HG03457 (cell line): ENCODE measurements at regions not wholly inside any gene's neighbourhood (a gene's known extent, or its start where the extent isn't known, plus 50 kb on each side); places are given as distances from the start of the nearest gene placed in this dataset.

Experiments used
- ATAC-seq: cut with Tn5 transposase; IDR thresholded peaks from one replicate; pipeline ENCODE4 v1.9.1; 2021; ENCODE audit warnings: moderate number of reproducible peaks; ENCODE audit not compliant: unreplicated experiment

DNA sequence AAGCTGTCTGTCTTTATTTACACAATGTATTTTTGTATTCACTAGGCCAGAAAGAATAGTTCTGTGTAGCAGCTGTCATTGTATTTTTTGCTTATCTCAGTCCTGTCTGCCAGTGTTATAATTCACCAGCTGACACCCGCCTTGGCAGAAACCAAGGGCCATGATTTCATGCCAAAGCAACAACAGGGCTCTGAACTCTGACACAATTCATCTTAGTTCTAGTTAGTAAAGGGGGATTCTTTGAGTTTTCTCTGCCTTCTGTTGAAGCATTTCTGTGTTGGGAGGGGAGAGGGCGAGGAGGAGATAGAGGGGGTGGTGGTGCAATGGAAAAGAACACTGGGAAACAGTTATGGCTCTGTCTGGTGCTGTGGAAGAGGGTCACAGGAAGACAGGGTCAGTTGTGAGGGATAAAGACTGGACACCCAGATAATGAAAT, 684.6 kb upstream of the MARCKS start:
- no peak for ATAC-seq

DNA sequence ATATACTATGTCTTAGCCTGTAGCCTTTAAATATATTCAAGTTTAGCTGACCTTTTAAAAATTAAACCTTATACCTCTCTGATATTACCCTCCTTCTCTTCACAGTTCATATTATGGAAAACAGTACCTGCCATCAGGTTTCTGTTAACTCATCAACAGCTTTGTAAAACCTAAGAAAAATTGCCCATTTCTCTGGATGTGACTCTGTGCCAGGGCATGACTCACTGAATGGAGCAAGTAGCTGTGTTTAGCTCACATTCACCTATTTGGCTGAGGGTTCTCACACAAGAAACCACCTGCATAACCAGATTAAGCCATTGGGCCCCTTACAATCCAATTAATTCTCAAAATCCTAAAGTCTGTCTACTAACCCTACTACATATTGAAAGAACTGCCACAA, 678.8 kb upstream of the MARCKS start:
- no peak for ATAC-seq

DNA sequence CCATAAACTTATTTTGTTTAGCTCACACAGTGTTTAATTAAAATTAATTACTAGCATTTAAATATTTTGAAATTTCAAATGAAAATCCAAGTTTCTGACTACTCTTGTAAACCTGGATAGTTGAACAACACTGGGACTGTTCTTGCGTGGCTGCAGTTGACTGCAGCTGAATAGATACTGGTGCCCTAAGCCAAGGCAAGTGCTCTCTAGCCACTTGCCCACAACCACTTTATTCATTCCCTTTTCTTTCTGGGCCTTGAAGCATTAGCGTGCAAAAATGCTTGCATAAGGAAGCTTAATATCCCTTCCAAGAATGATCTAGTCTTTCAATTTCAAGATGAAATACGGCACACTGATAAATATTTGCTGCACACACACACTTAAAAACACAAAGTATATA, 676.0 kb upstream of the MARCKS start:
- no peak for ATAC-seq

DNA sequence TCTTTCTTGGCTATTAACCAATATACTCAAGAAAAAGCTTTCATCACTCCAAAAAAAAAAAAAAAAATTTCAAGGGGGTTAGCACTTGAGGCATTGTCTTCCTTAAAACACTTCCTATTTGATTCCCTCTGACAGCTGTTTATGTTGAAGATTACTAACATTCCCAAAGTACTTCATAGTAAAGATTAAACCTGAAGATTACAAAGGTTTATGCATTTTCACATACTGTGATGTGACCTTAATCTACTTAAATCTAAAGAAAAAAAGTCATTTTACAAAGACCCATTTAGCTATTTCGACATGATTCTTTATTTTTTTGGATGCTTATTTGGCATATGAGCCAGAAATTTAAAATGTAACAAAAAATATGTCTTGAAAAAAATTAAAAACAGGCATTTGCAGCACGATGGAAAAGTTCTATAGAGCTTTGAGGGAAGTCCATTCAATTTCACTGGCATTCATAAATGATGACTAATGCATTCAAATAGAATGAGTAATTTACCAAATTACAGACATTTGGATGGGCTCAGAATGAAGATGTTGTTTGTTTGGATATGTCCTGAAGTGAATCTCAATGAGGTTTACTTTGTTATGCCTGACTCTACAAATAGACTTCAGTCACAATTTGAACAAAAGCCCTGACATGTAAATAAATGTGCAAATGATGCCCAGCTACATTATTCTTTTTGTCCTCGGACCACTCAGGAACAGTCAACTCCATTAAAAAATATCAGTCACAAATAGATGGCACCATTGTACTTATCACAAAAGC, 674.6 kb upstream of the MARCKS start:
- ATAC-seq: no peak

DNA sequence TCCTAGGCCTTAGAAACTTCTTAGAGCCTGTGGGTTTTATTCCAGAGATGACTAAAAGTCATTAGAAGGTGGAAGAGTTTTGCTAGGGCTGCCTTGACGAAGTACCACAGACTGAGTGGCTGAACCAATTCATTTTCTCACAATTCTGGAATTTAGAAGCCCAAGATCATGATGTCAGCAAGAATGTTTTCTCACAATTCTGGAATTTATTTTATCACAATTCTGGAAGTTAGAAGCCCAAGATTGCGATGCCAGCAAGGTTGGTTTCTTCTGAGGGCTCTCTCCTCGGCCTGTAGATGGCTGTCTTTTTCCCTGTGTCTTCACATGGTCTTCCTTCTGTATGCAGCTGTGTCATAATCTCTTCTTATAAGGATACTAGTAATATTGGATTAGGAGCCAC, 672.9 kb upstream of the MARCKS start:
- no peak for ATAC-seq

DNA sequence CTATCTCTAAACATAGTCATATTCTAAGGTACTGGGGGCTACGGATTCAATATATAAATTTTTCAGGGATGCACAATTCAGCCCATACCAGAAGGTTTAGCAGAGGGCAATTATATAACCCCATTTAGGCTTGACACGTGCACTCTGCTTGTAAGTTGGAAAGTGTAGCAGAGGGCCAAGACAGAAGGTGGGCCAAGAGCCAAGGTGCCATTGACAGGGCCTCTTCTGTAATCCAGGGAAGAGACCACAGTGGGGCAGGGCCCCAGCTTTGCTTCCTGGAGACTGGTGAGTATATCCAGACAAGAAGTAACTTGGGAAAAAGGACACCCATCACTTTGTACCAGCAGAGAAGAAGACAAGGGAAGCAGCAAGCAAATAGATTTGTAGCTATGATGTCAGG, 672.4 kb upstream of the MARCKS start:
- no peak for ATAC-seq

DNA sequence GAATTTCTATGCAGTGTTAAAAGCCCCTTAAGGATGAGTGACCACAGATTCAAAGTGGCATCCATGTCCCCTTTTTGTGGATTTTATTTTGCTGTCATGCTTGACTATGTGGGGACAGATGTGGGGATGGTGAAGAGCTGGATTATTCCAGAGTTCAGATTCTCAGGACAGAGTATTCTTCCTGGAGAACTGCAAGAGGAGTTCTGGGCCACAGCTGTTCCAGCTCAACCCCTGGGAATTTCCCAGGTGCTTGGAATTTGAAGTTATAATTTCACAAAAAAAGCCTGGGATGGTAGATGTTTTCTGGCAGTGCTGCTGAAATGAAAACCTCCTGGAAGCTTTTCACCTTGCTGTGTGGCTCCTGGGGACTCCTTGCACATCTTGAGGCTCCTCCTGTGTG, 671.8 kb upstream of the MARCKS start:
- no peak for ATAC-seq

DNA sequence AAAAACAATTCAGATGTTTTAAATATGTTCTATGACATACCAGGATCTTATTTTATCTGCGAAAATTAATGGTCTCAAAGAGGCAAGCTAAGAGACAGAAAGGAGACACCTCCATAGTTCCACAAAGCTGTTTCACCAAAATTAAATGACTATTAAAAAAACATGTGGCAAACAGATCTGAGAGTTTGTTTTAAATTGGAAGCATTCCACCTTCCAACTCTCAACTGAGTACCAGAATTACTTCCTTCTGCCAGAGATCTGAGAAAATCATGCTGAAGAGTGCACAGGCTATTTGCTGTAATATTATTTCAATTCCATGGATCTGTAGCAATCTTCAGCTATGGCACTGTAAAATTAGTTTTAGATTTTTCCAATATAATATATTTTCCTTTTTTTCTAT, 669.5 kb upstream of the MARCKS start:
- ATAC-seq: no peak

DNA sequence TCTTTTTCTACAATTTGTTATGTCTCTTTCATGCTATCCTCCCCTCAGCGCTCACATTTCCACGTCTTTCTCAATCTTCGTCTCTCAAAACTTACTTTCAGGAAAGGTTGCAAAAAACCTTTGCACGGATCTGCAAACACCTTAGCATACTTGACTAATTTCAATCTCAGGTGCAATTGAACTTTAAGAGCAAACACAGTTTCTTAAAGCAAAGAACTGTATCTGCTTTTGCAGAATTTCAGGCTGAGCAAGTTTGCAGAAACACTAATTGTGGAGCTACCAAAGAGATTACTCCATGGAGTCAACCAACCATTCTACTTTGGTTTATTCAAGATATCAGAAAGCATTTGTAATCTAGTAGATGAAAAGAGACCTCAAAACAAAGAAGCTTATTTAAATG, 668.2 kb upstream of the MARCKS start:
- no peak for ATAC-seq

DNA sequence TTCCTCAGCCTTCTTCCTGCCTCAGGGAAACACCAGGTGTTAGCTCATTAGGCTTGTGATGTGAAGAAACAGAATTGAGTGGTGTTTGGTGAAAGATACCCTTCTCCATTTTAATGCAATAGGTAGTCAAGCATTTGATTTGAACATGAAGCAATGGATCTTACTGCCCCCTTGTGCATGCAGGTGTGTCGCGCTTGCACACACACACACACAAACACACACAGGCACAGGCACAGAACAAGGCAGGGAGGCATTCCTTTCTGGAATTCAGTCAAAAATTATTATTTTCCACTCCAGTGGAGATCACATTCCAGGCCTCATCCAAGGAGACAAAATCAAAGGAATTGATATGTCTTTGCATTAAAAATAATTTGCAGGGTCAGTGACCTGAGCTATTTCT, 667.0 kb upstream of the MARCKS start:
- no peak for ATAC-seq

DNA sequence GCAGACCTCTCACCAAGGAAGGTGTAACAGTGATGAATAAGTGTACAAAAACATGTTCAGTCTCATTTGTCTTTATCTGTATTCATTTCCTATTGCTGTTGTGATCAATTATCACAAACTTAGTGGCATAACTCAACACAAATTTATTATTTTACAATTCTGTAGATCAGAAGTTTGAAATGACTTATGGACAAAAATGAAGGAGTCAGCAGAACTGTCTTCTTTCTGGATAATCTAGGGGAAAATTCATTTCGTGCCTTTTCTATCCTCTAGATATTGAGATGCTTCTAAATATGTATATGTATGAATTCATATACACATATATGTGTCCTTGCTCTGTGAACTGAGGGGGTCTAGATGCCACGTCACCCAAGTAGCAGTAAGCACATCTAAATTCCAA, 663.1 kb upstream of the MARCKS start:
- no peak for ATAC-seq

DNA sequence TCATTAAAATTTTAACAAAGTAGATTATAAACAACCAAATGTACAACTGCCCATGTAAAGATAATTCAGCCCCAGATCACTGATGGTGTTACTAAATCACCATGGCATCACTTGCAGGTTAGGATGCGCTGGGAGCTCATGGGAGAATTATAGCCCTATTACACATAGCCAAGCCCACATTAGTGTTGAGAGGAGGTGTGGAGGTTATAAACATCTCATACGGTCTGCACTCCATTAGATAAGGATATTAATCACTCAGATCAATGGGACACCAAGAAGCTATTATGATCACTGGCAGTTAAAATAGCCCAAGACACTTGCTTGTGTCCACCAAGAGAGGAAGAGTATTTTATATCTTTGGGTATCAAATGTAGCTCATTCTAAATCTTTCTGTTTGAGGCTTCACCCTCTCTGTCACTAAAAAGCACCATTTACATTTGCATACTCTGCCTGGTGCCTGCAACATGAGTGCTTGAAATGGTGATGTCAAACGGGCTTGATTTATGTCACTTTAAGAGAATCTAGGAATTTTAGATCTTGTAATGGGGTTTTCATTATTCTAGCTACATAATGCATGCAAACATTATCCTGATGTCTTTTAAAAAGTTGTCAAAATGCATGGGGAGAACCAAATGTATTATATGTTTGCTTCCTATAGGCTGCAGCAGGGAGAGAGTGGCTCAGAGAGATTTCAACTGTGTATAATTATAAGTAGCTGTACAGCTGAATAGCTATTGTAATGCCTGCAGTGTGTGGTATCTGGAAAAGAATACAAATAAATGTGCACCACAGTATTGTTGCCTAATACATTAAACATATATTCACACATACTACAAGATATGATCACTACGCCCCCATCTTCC, 654.1 kb upstream of the MARCKS start:
- no peak for ATAC-seq

DNA sequence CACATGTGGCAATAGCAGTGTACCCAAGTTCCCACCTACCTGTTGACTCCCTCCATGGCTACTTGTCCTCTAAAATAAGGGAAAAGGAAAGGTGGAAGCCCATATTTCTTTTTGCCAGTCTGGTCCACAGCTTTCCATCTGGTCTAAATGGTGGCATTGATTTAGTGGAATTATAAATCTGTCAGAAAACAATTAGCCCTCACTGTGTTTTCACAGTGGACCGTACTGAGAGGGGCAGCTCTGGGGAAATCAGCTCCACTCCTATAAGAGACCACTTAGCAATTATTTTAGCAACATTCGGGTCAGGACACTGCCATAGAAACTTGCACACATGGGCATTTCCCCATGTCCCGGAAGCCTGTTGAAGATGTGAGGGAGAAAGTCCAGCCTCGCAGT, 653.4 kb upstream of the MARCKS start:
- no peak for ATAC-seq

DNA sequence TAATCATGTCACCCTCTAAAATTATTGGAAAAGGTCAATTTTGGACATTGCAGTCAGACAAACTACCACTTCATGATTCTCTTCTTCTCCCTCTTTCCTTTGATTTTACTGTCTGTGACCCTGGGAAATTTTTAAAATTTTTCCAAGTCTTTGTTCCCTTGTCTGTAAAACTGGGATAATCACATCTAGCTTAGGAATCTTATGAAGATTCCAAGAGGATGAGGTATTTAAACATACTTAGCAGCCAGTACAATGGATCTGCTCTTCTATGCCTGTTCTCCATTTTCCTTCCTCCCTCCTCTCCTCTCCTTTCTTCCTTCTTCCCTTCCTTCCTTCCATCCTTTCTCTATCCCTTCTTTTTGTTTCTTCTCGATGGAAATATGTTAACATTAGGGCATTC, 651.6 kb upstream of the MARCKS start:
- ATAC-seq: no peak

DNA sequence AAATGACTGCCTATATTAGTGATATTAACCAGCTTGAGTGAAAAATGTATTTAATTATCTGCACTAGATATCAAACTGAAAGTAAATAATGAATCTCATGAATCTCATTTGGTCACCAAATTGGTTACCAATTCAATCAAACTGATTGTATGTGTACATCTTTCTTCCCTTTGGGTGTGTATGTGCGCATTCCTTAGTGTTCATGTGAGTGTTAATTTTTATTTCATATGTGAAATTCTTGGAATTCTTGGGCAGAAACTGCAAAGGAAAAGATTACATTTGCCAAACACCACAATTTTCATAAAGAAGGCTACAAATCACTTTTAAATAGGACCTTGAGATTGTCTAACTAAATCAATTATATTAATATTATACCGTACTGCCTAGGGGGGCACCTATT, 648.4 kb upstream of the MARCKS start:
- ATAC-seq: no peak

DNA sequence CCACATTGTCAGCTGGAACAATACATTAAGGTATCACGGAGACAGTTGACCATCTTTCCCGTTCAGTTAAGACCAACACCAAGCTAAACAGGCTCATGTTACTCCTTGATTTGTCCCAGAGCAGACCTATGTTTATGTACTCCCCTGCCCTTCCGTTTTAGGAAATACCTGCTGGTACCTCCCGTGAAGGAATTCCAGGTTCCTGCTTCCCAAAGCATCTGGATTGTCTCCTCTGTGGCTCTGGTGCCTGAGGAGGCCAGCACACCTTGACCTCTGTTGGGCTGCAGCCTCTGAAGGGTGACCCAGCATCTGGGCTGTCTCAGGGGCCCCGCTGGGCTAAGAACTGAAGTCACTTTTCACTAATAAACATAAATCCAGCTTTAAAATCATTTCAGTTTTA, 647.8 kb upstream of the MARCKS start:
- ATAC-seq: no peak

DNA sequence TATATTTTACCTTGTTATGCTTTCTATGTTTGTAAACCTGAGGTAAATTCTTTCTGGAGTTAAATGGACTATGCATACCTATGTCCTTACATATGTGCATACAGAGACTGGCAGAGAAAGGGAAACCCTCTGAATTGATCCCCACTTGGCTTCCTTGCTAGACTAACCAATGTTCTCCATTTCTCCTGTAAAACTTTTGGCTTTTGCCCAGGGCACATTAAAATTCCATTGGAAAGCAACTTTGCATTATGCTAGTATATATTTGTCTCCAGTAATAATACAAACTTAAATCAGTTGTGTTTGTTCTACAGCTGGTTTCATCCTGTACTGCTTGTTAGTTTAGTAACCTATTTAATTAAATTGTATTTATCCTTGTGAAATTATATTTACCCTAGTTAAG, 646.0 kb upstream of the MARCKS start:
- no peak for ATAC-seq

DNA sequence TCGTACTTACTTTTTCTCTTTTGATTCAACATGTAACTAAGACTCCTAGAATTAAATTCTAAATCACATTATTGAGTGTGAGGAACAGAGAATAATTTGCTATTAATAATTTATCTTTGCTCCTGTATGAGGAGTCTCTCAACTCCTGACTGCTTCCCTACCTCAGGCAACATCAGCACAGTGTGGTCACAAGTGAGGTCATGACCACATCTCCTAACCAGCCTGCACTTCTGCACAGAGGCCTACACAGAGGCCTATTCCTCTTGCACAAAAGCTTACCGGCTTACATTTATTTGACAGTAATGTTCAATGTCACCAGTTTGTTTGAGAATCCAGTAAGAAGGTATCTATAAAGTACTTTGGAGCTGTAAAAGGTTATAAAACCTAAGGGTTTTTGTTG, 637.4 kb upstream of the MARCKS start:
- ATAC-seq: no peak

DNA sequence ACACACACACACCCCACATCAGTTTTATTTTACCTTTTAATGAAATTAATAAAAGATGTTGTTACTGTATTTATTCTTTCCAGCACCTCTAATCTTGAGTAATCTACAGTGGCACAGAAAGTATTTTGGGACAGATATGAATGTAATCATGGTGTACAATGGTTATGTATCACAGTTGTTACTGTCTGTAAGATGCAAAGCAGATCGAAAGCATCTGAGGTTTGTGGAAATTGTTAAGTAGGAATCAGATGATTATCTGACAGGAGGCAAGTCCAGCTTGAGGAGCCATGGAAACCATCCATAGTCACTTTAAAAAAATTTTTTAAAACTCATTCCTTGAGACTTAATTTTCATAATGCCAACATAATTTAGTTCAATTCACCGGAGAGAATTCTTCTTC, 636.3 kb upstream of the MARCKS start:
- no peak for ATAC-seq

DNA sequence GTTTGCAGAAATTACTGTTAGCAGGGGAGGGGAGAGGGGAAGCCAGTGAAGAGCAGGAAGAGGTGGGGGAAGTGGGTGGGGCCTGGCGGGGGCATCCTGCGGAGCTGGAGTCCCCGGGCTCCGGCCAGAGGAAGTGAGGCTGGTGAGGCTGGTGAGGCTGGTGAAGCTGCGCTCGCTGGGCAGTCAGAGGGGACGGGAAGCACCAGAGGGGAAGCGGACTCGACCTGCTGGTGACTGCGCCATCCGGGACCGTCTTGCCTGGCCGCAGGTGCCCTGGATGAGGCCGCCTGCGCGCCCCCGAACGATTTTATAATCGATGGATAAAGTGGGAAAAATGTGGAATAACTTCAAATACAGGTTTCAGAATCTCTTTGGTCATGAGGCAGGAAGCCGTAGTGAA, 635.3 kb upstream of the MARCKS start:
- no peak for ATAC-seq

DNA sequence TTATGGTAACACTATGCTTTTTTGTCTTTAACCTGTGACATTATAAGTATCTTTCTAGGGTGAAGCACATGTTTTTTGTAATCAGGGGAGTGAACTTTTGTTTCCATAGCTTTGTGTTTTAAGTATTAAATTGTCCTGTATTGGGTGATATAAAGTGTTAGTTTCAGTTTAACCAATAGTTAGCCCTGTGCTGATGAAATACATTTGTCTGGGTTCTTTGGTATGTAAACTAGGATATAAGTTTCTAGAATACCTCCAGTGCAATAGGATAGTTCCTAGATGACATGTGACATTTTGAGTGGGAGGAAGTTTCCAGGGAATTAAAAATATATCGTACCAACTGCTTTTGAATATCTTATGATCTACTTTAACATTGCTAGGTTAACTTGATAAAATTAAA, 611.0 kb upstream of the MARCKS start:
- no peak for ATAC-seq

DNA sequence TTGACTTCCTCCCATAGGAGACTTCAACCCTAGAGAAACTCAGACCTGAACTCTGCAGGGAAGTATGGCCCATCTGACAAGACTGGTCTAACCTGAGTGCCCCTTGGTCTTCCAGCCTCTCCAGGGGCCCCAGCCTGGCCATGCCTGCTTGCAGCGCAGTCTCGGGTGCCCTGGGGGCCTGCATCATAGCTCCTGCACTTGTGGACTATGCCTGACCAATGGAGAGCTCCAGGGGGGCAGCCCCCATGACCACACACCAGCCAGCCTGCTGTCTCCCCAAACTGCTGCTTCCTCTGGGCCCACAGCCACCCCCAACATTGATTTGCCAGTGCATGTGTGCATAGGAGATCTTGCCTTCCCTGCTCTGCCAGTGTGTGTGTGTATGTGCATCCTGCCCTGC, 608.6 kb upstream of the MARCKS start:
- no peak for ATAC-seq
